ENCODE measurements at regions not wholly inside any gene's neighbourhood (a gene's known extent, or its start where the extent isn't known, plus 50 kb on each side); places are given as distances from the start of the nearest gene placed in this dataset.
A peak's percentile ranks its signal among the peaks of the same experiment; 100 is the strongest.

GRCh38 chr2:47631792-47632398 is 61.1 kb upstream of the KCNK12 start:
- Histone ChIP-seq H3K4me2 (no peak overlapping the region), H3K27ac (no peak overlapping the region)

DNA sequence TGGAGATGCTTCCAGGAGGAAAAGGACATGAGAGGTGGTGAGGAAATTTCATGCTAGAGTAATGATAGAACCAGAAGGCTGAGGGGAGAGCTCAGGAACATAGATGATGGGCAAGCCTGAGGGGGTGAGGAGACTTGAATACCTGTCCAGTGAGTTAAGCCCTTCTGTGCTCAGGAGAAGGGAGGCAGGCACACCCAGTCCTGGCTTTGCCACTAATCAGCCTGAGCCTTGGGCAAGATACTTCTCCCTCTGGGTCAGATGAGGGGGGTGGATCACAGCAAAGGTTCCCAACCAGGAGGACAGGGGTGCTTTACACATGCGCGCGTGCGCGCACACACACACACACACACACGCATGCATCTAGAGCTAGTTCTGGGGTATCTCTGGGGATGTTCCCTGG is 60.5 kb upstream of the KCNK12 start:
- peaks cover 3% of the 10 kb centered on the region for H3K27me3 Mint-ChIP-seq (ENCODE audit: insufficient read depth, low read depth)
- TF ChIP-seq EZH2phosphoT487 (IDR thresholded peaks at IDR 0.05) (no peak), EZH2 (IDR thresholded peaks at IDR 0.05) (no peak), CTCF (IDR thresholded peaks at IDR 0.05) (no peak)
- Histone ChIP-seq H3K4me2 (no peak overlapping the region), H3K27me3 (no peaks in the 10 kb centered on the region), H3K36me3 (no peaks in the 10 kb centered on the region), H3K9me3 (ENCODE audit: low read depth) (no peaks in the 10 kb centered on the region), H4K20me1 (ENCODE audit: low read depth) (no peaks in the 10 kb centered on the region), H3F3A (ENCODE audit: low read depth) (no peaks in the 10 kb centered on the region), H3K4me3 (no peak overlapping the region), H3K9ac (no peak overlapping the region), H3K27ac (no peak overlapping the region), H3K79me2 (ENCODE audit: low read depth) (no peaks in the 10 kb centered on the region), H3K4me1 (peaks cover 4% of the 10 kb centered on the region), H2AFZ (replicated peaks) (no peak overlapping the region)
- no peaks in the 10 kb centered on the region for H3K36me3 Mint-ChIP-seq
- H3K27ac Mint-ChIP-seq, result peak overlapping the region; percentile 84
- DNase-seq (ENCODE audit: low spot score), result no peak
- no peaks in the 10 kb centered on the region for H3K9me3 Mint-ChIP-seq
- H3K4me3 Mint-ChIP-seq, result no peak overlapping the region
- H3K4me1 Mint-ChIP-seq, result peaks cover 16% of the 10 kb centered on the region

More at GRCh38 chr2:47631792-47632398, 61.1 kb upstream of the KCNK12 start:
- no peaks in the 10 kb centered on the region for H3K9me3 ChIP-seq (ENCODE audit: low read depth)
- Mint-ChIP-seq H3K9me3 (no peaks in the 10 kb centered on the region), H3K27me3 (ENCODE audit: insufficient read depth, low read depth) (peaks cover 3% of the 10 kb centered on the region), H3K36me3 (no peaks in the 10 kb centered on the region), H3K4me3 (no peak overlapping the region), H3K27ac (peak overlapping the region; percentile 84), H3K4me1 (peaks cover 21% of the 10 kb centered on the region)
- no peak overlapping the region for H3K4me3 ChIP-seq
- H3K36me3 ChIP-seq, result no peaks in the 10 kb centered on the region
- H3K9ac ChIP-seq, result no peak overlapping the region
- peaks cover 4% of the 10 kb centered on the region for H3K4me1 ChIP-seq
- H3F3A ChIP-seq (ENCODE audit: low read depth), result no peaks in the 10 kb centered on the region
- no peak for TF ChIP-seq EZH2phosphoT487 (IDR thresholded peaks at IDR 0.05)
- no peak for TF ChIP-seq CTCF (IDR thresholded peaks at IDR 0.05)
- TF ChIP-seq EZH2 (IDR thresholded peaks at IDR 0.05), result no peak
- no peaks in the 10 kb centered on the region for H3K79me2 ChIP-seq (ENCODE audit: low read depth)
- H3K27me3 ChIP-seq, result no peaks in the 10 kb centered on the region
- no peak for DNase-seq (ENCODE audit: low spot score)
- no peaks in the 10 kb centered on the region for H4K20me1 ChIP-seq (ENCODE audit: low read depth)
- H2AFZ ChIP-seq (replicated peaks), result no peak overlapping the region

DNA sequence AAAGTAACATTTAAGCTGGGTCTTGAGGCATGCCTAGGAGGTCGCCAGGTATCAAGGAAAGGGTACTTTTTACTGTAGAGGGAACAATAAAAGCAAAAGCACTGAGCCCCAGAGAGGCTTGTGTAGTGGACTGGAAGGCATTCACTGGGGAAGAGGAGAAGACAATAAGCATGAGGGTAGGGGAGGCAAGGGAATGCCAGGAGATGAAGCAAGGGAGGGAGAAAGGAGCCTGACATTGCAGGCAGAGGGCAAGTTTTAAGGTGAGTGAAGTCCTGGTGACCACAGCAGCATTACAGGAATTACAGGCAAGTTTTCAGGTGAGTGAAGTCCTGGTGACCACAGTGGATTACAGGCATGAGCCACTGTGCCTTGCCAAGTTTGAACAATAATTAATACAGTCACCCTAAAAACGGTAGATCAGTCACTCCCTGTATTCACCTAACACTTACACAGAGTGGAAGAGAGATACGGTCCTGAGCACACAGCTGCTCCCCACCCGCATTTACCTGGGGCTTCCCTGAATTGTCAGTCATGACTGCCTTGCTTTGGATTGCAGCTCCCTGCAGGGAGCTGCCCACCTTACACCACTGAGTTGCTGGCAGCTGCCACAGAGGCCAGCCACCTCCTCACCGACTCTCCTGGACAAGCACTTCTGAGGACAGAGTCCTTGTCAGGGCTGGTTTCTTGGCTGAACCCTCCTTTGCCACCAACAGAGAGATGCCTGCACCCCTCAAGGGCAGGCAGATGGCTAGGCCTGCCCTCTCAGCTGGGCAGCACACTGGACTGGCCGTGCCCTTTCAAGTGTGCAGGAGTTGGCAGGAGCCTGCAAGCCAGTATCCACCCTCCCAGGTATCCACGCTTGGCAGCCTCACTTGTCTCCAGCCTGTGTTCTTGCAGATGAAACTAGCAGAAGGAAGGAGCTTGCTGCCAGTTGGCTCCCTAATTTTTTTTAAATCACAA is 59.0 kb upstream of the KCNK12 start:
- Histone ChIP-seq H3K9me3 (ENCODE audit: low read depth) (no peaks in the 10 kb centered on the region), H2AFZ (replicated peaks) (no peak overlapping the region), H3K4me2 (no peak overlapping the region), H3K27ac (no peak overlapping the region), H3K27me3 (no peaks in the 10 kb centered on the region), H3K4me3 (no peak overlapping the region), H3F3A (ENCODE audit: low read depth) (no peaks in the 10 kb centered on the region), H3K9ac (no peak overlapping the region), H4K20me1 (ENCODE audit: low read depth) (no peaks in the 10 kb centered on the region), H3K4me1 (peaks cover 4% of the 10 kb centered on the region), H3K36me3 (no peaks in the 10 kb centered on the region), H3K79me2 (ENCODE audit: low read depth) (no peaks in the 10 kb centered on the region)
- Mint-ChIP-seq H3K9me3 (no peaks in the 10 kb centered on the region), H3K4me3 (no peak overlapping the region), H3K36me3 (no peaks in the 10 kb centered on the region), H3K27ac (no peak overlapping the region), H3K4me1 (peaks cover 13% of the 10 kb centered on the region), H3K27me3 (ENCODE audit: insufficient read depth, low read depth) (peaks cover 3% of the 10 kb centered on the region)
- TF ChIP-seq CTCF (IDR thresholded peaks at IDR 0.05) (no peak), EZH2phosphoT487 (IDR thresholded peaks at IDR 0.05) (no peak), EZH2 (IDR thresholded peaks at IDR 0.05) (no peak)
- no peak for DNase-seq (ENCODE audit: low spot score)

Data from neural progenitor cell (in vitro differentiated cells).